OCI-M1 (cell line): ENCODE measurements at regions not wholly inside any gene's neighbourhood (a gene's known extent, or its start where the extent isn't known, plus 50 kb on each side); places are given as distances from the start of the nearest gene placed in this dataset.
A peak's percentile ranks its signal among the peaks of the same experiment; 100 is the strongest.

Experiments
- DNase-seq: peaks from one replicate; lab custom pipeline; 2025; lab: John Stamatoyannopoulos, UW

GRCh38 chr1:98422816-98423215 lies 238.7 kb upstream of the SNX7 start:
- DNase-seq: no peak

- no peak for DNase-seq
Observed at GRCh38 chr1:98421085-98421435, 240.5 kb upstream of the SNX7 start.

- DNase-seq: no peak
Observed at GRCh38 chr1:98420376-98421084, 241.0 kb upstream of the SNX7 start.

- no peak for DNase-seq
Observed at GRCh38 chr1:98417820-98418219, 243.7 kb upstream of the SNX7 start.

GRCh38 chr1:98410082-98410481 lies 251.4 kb upstream of the SNX7 start:
- no peak for DNase-seq

- DNase-seq: no peak
Observed at GRCh38 chr1:98406352-98407088, 255.0 kb upstream of the SNX7 start.

- peak; percentile 4 for DNase-seq
Observed at GRCh38 chr1:98405581-98406074, 255.9 kb upstream of the SNX7 start.

GRCh38 chr1:98404866-98405265 lies 256.7 kb upstream of the SNX7 start:
- DNase-seq: no peak

- DNase-seq: no peak
Observed at GRCh38 chr1:98403963-98404480, 257.5 kb upstream of the SNX7 start.

- DNase-seq: no peak
Observed at GRCh38 chr1:98402860-98403259, 258.7 kb upstream of the SNX7 start.

GRCh38 chr1:98400446-98400845 lies 261.1 kb upstream of the SNX7 start:
- DNase-seq: no peak

- DNase-seq: no peak
Observed at GRCh38 chr1:98399218-98399617, 262.3 kb upstream of the SNX7 start.

GRCh38 chr1:98398649-98399048 lies 262.9 kb upstream of the SNX7 start:
- DNase-seq: peak; percentile 20

GRCh38 chr1:98398092-98398491 lies 263.4 kb upstream of the SNX7 start:
- DNase-seq: peak; percentile 2

- DNase-seq: peak; percentile 55
Observed at GRCh38 chr1:98393719-98394118, 267.8 kb upstream of the SNX7 start.

- DNase-seq: no peak
Observed at GRCh38 chr1:98391175-98391574, 270.3 kb upstream of the SNX7 start.

GRCh38 chr1:98389809-98390208 lies 271.7 kb upstream of the SNX7 start:
- no peak for DNase-seq

- peak; percentile 9 for DNase-seq
Observed at GRCh38 chr1:98388441-98388840, 273.1 kb upstream of the SNX7 start.

GRCh38 chr1:98387701-98388100 lies 273.8 kb upstream of the SNX7 start:
- DNase-seq: no peak

GRCh38 chr1:98386675-98387440 lies 274.7 kb upstream of the SNX7 start:
- no peak for DNase-seq

- no peak for DNase-seq
Observed at GRCh38 chr1:98385652-98386051, 275.9 kb upstream of the SNX7 start.

GRCh38 chr1:98384461-98385141 lies 276.9 kb upstream of the SNX7 start:
- no peak for DNase-seq
